ENCODE measurements at regions not wholly inside any gene's neighbourhood (a gene's known extent, or its start where the extent isn't known, plus 50 kb on each side); places are given as distances from the start of the nearest gene placed in this dataset.

DNA sequence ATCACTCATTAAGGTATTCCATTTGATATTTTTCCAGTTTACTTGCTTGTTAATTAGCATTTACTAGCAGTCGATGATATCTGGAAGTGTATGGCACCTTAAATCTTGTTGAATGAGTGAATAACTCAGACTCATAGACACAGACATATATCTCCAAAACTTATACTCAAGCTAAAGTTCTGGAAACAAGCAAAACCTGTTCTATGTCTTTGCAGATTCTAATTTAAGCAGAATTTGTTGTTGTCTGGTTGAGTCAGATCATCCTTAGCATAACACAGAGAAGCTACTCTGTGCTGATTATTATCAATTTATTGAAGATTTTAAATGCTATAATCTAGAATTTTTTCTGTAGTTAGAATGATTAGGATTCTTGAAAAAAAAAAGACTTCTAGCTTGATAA lies 296.2 kb downstream of the MDFIC start:
- TF ChIP-seq POLR2A (IDR thresholded peaks at IDR 0.05; ENCODE audit: low read length) (no peak), GATA1 (IDR thresholded peaks at IDR 0.05; ENCODE audit: low read depth, low read length) (no peak)

Measured in erythroblast (primary cell).